Activated naive CD4-positive, alpha-beta T cell treated with anti-CD3 and anti-CD28 coated beads, Interleukin-2, amount 50 U/mL, for 72 hours (primary cell): ENCODE measurements at regions not wholly inside any gene's neighbourhood (a gene's known extent, or its start where the extent isn't known, plus 50 kb on each side); places are given as distances from the start of the nearest gene placed in this dataset.

Source experiments
- ATAC-seq, 2 donors: fragments of 150-1000 bp; cut with Tn5 transposase; 2 replicates each; pipeline ENCODE4 v1.10.0; 2021; ENCODE audit warnings: mild to moderate bottlenecking in 2 of 2, moderate library complexity in 2 of 2
- DNase-seq, 2 donors: peaks; one replicate each; pipeline ENCODE4 v3.0.0; 2021 to 2022; ENCODE audit warnings: low spot score in 2 of 2
- H3K27ac Mint-ChIP-seq, 2 donors: one replicate each; pipeline ENCODE4 v1.8.0; 2022; ENCODE audit warnings: mild to moderate bottlenecking in 2 of 2, mixed read lengths in 2 of 2
- H3K36me3 Mint-ChIP-seq, 2 donors: one replicate each; pipeline ENCODE4 v1.8.0; 2022; ENCODE audit warnings: mixed read lengths in 2 of 2
- H3K9me3 Mint-ChIP-seq, 2 donors: one replicate each; pipeline ENCODE4 v1.8.0; 2022; ENCODE audit warnings: mixed read lengths in 2 of 2

GRCh38 chr4:132992686-132993085 lies 156.4 kb upstream of the PCDH10 start:
- no peaks in the 10 kb centered on the region for H3K36me3 Mint-ChIP-seq
- DNase-seq (no peak), ATAC-seq (no peak)
- no peak overlapping the region for H3K27ac Mint-ChIP-seq
- peaks cover 3 to 4% of the 10 kb centered on the region in 2 donors for H3K9me3 Mint-ChIP-seq

- Mint-ChIP-seq H3K9me3 (peaks cover 7 to 9% of the 10 kb centered on the region in 2 donors), H3K36me3 (no peaks in the 10 kb centered on the region), H3K27ac (no peak overlapping the region)
- no peak for DNase-seq
- ATAC-seq, result no peak
Observed at GRCh38 chr4:132998585-132999230, 150.4 kb upstream of the PCDH10 start.

- Mint-ChIP-seq H3K27ac (no peak overlapping the region), H3K36me3 (no peaks in the 10 kb centered on the region), H3K9me3 (peaks cover 7 to 9% of the 10 kb centered on the region in 2 donors)
- DNase-seq (no peak), ATAC-seq (no peak)
Observed at GRCh38 chr4:133000012-133000411, 149.1 kb upstream of the PCDH10 start.

GRCh38 chr4:133003169-133003568 lies 145.9 kb upstream of the PCDH10 start:
- ATAC-seq (no peak), DNase-seq (no peak)
- Mint-ChIP-seq H3K36me3 (no peaks in the 10 kb centered on the region), H3K27ac (no peak overlapping the region), H3K9me3 (peaks cover 11 to 13% of the 10 kb centered on the region in 2 donors)

GRCh38 chr4:133014473-133015135 lies 134.5 kb upstream of the PCDH10 start:
- DNase-seq, result no peak
- Mint-ChIP-seq H3K9me3 (peaks cover 16 to 18% of the 10 kb centered on the region in 2 donors), H3K27ac (no peak overlapping the region), H3K36me3 (no peaks in the 10 kb centered on the region)
- ATAC-seq, result no peak

- no peak for ATAC-seq
- peaks cover 0 to 4% of the 10 kb centered on the region in 2 donors for H3K36me3 Mint-ChIP-seq
- H3K27ac Mint-ChIP-seq, result no peak overlapping the region
- DNase-seq, result no peak
- H3K9me3 Mint-ChIP-seq, result peaks cover 16 to 23% of the 10 kb centered on the region in 2 donors
Observed at GRCh38 chr4:133045288-133045687, 103.8 kb upstream of the PCDH10 start.

- peaks cover 16 to 23% of the 10 kb centered on the region in 2 donors for H3K9me3 Mint-ChIP-seq
- no peak for ATAC-seq
- DNase-seq, result no peak
- H3K36me3 Mint-ChIP-seq, result peaks cover 0 to 4% of the 10 kb centered on the region in 2 donors
- no peak overlapping the region for H3K27ac Mint-ChIP-seq
Observed at GRCh38 chr4:133046156-133046555, 102.9 kb upstream of the PCDH10 start.

- DNase-seq, result no peak
- H3K9me3 Mint-ChIP-seq, result peaks cover 0 to 7% of the 10 kb centered on the region in 2 donors
- ATAC-seq, result no peak
Observed at GRCh38 chr4:133058701-133059100, 90.4 kb upstream of the PCDH10 start.

GRCh38 chr4:133059117-133059516 lies 90.0 kb upstream of the PCDH10 start:
- DNase-seq (no peak), ATAC-seq (no peak)
- Mint-ChIP-seq H3K27ac (no peak overlapping the region), H3K36me3 (no peaks in the 10 kb centered on the region), H3K9me3 (peaks cover 0 to 7% of the 10 kb centered on the region in 2 donors)

More at GRCh38 chr4:133058701-133059100, 90.4 kb upstream of the PCDH10 start:
- Mint-ChIP-seq H3K36me3 (no peaks in the 10 kb centered on the region), H3K27ac (no peak overlapping the region)

- Mint-ChIP-seq H3K27ac (no peak overlapping the region), H3K9me3 (peaks cover 8 to 14% of the 10 kb centered on the region in 2 donors), H3K36me3 (no peaks in the 10 kb centered on the region)
- ATAC-seq (no peak), DNase-seq (no peak)
Observed at GRCh38 chr4:133062851-133063250, 86.2 kb upstream of the PCDH10 start.

GRCh38 chr4:133068083-133068482 lies 81.0 kb upstream of the PCDH10 start:
- no peak for ATAC-seq
- H3K9me3 Mint-ChIP-seq, result peaks cover 34 to 38% of the 10 kb centered on the region in 2 donors
- H3K36me3 Mint-ChIP-seq, result peaks cover 0 to 14% of the 10 kb centered on the region in 2 donors
- DNase-seq, result no peak
- H3K27ac Mint-ChIP-seq, result no peak overlapping the region

GRCh38 chr4:133081246-133081645 lies 67.8 kb upstream of the PCDH10 start:
- peaks cover 0 to 6% of the 10 kb centered on the region in 2 donors for H3K36me3 Mint-ChIP-seq

GRCh38 chr4:133084421-133084820 lies 64.7 kb upstream of the PCDH10 start:
- Mint-ChIP-seq H3K9me3 (no peaks in the 10 kb centered on the region), H3K27ac (no peak overlapping the region), H3K36me3 (no peaks in the 10 kb centered on the region)
- DNase-seq (no peak), ATAC-seq (no peak)

More at GRCh38 chr4:133081246-133081645, 67.8 kb upstream of the PCDH10 start:
- ATAC-seq, result no peak
- peaks cover 9 to 14% of the 10 kb centered on the region in 2 donors for H3K9me3 Mint-ChIP-seq
- DNase-seq, result no peak
- no peak overlapping the region for H3K27ac Mint-ChIP-seq

- Mint-ChIP-seq H3K9me3 (no peaks in the 10 kb centered on the region), H3K36me3 (no peaks in the 10 kb centered on the region)
Observed at GRCh38 chr4:133095591-133095990, 53.5 kb upstream of the PCDH10 start.

GRCh38 chr4:133096972-133097371 lies 52.1 kb upstream of the PCDH10 start:
- no peak for DNase-seq
- ATAC-seq, result no peak
- H3K36me3 Mint-ChIP-seq, result no peaks in the 10 kb centered on the region
- H3K27ac Mint-ChIP-seq, result no peak overlapping the region
- peaks cover 0 to 4% of the 10 kb centered on the region in 2 donors for H3K9me3 Mint-ChIP-seq

More at GRCh38 chr4:133095591-133095990, 53.5 kb upstream of the PCDH10 start:
- ATAC-seq (no peak), DNase-seq (no peak)
- no peak overlapping the region for H3K27ac Mint-ChIP-seq
